SK-N-MC (cell line): ENCODE measurements at regions not wholly inside any gene's neighbourhood (a gene's known extent, or its start where the extent isn't known, plus 50 kb on each side); places are given as distances from the start of the nearest gene placed in this dataset.

ENCODE experiments used
- EZH2 ChIP-seq: fragments of 200-600 bp; sonication (generic); IDR thresholded peaks from one replicate; pipeline ENCODE4 v1.6.1; 2017; ENCODE audit warnings: antibody characterized with exemption
- FOXP2 ChIP-seq: optimal IDR thresholded peaks from 2 replicates; pipeline ENCODE3; 2011; ENCODE audit warnings: mild to moderate bottlenecking, moderate library complexity; ENCODE audit not compliant: insufficient read depth; ENCODE audit errors: extremely low read length, control extremely low read depth
- POLR2AphosphoS5 ChIP-seq: IDR thresholded peaks from 2 replicates; pipeline ENCODE4 v1.6.1; 2012; ENCODE audit warnings: mild to moderate bottlenecking, low read depth, low read length, borderline replicate concordance

DNA sequence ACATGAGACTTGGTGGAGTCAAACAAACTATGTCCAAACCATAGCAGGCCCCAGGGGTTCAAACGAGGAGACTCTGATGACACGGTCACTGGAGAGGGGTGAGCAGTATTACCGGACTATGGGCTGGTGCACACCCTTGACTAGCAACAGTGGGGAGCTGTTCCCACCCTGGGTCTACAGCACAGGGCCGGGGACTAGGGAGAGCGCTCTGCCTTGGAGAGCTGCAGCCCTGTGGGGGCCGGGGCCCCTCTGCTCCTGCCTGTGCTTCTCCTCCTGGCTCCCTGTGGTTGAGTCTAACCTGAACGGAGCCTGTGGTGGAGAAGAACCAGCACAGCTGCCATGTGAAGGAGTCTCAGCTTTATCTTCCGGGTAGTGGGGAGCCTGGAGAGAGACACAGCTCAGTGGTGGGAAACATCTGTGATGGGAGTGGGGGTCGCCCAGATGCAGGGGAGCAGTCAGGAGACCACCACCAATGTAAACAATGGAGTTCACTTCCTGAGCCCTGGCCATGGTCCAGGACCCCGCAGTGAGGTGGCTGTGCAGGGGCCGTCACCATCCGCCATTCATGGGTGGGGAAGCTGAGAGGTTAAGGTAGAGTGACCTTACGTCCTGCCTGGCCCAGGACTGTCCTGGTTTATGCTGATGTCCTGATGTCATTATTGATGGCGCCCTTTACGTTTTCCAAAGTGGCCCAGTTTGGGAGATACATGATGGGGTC lies 195.7 kb upstream of the TWIST2 start:
- TF ChIP-seq POLR2AphosphoS5: no peak
- TF ChIP-seq EZH2: no peak
- no peak for TF ChIP-seq FOXP2
